ENCODE measurements at regions not wholly inside any gene's neighbourhood (a gene's known extent, or its start where the extent isn't known, plus 50 kb on each side); places are given as distances from the start of the nearest gene placed in this dataset.
"Not testable (repeated sequence)": the region's sequence is repeated elsewhere in the genome, so short reads cannot be mapped to it uniquely, and the experiment has no call there.

- DNase-seq (ENCODE audit: low read depth) = not testable (repeated sequence)
Observed at GRCh38 chr2:242049492-242049891, 180.0 kb downstream of the RTP5 start.

DNA sequence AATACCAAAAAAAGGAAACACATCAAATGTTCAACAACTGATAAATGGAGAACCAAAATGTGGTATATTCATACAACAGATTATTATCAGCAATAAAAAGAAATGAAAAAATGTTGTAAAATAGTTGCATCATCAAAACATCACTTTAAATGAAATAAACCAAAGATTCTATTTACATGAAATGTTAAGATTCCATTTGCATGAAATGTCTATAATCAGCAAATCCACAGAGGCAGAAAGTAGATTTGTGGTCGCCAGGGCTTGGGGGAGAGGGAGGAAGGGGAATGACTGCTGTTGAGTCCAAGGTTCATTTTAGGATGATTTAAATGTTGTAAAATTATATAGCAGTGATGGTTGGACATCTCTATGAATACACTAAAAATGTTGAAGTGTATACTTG, 181.9 kb downstream of the RTP5 start:
- DNase-seq (ENCODE audit: low read depth) = no peak

GRCh38 chr2:242052421-242052820, 182.9 kb downstream of the RTP5 start:
- no peak for DNase-seq (ENCODE audit: low read depth)

GRCh38 chr2:242053921-242054320, 184.4 kb downstream of the RTP5 start:
- no peak for DNase-seq (ENCODE audit: low read depth)

- no peak for DNase-seq (ENCODE audit: low read depth)
Observed at GRCh38 chr2:242054406-242054805, 184.9 kb downstream of the RTP5 start.

DNA sequence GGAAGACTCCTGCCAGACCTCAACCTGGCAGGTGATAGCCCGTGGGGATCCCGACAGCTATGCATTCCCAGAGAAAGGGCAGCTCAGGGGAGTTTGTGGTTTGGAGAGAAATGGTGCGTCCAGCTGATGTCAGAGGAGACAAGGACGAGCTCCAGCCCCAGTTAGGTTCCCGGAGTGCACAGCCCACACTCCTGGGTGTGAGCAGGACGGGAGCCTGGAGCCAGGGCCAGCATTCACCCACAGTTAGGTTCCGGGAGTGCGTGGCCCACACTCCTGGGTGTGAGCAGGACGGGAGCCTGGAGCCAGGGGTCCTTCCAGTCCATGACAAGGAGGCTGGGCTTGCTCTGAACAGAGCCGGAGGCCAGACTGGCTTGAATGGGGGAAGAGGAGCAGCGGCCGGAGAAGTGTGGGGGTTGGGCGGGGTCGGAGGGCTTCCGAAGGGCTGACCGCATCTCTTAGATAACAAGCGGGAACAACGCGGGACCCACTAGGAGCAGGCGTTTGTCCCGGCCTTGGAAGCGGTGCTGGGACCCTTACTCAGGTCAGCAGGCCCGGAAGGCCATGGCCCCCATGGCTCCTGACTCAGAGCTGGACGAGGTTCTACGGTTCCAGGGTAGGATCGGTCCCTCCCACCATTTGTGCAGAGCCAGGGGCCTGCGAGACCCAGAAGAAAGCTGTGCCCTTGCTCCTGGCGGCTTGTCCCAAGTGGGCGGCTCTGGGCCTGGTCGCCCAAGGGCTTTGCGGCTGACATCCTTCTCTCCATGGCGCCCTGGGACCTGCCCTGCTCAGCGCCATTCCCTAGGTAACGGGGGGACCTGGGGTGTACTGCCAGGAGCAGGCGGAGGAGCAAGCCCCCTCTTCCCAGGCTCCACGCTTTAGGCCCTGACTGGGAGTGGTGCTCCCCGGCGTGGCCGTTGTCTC, 185.6 kb downstream of the RTP5 start:
- DNase-seq (ENCODE audit: low read depth) = no peak

- no peak for DNase-seq (ENCODE audit: low read depth)
Observed at GRCh38 chr2:242056026-242056425, 186.5 kb downstream of the RTP5 start.

DNA sequence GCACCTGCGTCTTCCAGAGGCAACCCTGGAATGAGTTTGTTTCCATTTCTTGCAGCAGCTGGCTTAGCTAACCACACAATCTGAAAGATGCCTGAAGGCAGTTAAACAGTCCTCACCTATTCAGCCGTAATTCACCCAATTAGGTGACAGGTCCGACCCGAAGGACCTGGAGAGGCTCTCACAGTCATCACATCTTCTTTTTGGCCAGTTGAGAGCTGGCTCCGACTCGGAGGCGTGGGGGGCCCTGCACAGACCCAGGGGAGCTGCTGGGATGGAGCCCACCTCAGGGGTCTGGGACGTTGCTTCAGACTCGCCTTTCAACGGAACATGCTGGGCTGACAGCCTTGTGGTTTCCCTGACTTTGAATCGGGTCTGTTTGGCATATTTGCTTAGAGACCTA, 187.3 kb downstream of the RTP5 start:
- no peak for DNase-seq (ENCODE audit: low read depth)

- DNase-seq (ENCODE audit: low read depth) = no peak
Observed at GRCh38 chr2:242057379-242058040, 188.0 kb downstream of the RTP5 start.

GRCh38 chr2:242058116-242058680, 188.7 kb downstream of the RTP5 start:
- no peak for DNase-seq (ENCODE audit: low read depth)

- DNase-seq (ENCODE audit: low read depth) = no peak
Observed at GRCh38 chr2:242059566-242059965, 190.0 kb downstream of the RTP5 start.

DNA sequence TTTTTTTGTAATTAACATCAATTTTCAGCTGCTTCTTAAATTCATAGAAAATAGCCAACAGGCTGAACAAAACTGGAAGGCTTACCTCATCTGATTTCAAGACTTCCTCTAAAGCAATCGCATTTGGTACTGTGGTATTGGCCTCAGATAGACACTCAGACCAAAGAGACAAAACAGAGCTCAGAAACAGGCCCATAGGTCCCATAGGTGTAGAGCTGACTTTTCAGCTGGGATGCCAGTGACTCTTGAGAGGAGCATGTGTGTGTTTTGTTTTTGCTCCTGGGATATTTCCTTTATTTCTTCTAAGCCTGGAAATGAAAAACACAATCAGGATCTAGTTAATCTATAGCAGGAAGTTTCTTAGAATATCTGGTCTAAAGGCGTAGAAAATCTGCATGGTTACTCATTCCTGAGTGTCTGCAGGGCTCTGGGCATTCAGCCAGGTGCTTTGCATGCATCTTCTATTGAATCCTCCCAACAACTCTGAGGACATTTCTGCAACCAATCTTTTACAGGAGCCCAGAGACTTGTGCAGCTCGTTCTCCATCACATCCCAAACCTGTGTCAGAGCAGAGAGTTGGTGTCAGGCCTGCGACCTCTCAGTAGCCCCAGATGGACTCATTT, 190.8 kb downstream of the RTP5 start:
- DNase-seq (ENCODE audit: low read depth) = no peak

DNA sequence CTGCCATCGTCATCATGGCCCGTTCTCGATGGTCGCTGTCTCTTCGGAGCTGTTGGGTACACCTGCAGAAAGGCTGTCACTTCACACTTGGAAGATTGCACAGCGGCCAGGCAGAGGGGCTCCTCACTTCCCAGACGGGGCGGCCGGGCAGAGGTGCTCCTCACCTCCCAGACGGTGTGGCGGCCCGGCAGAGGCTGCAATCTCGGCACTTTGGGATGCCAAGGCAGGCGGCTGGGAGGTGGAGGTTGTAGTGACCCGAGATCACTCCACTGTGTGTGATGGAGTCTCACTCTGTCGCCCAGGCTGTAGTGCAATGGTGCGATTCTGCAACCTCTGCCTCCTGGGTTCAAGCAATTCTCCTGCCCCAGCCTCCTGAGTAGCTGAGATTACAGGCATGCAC, 192.4 kb downstream of the RTP5 start:
- not testable (repeated sequence) for DNase-seq (ENCODE audit: low read depth)

DNA sequence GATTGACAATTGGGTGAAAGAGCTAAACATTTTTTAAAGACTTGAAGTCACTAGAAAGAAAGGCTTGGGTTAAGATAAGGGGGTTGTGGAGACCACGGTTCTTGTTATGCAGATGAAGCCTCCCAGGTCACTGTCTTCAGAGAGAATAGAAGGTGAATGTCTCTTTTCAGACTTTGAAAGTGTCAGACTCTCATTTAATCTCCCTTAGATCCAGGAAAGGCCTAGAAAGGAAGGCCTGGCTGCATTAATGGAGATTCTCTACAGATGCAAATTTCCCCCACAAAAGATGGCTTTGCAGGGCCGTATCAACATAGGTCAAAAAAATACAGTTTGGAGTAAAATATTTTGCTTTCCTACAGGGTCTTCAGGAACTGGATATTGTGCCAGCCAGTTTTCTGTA, 193.9 kb downstream of the RTP5 start:
- DNase-seq (ENCODE audit: low read depth) = no peak

DNA sequence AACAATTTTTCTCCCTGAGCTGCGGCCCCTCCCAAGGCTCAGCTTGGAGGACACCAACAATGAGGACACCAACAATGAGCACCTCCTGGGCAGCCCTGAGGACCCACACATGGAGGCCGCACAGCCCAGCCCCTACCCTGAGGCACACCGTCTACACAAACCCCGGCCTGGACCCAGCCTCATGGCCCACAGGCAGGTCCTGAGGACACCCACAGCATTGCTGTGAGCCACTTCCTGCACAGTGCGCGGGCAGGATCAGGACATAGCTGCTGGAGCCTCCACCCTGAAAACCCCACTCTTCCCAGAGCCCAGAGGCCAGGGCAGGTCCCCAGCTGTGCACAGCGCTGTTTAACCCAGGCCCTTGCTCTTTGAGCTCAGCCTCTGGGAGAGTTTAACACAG, 194.3 kb downstream of the RTP5 start:
- DNase-seq (ENCODE audit: low read depth) = no peak

- DNase-seq (ENCODE audit: low read depth) = no peak
Observed at GRCh38 chr2:242064364-242065250, 195.1 kb downstream of the RTP5 start.

- no peak for DNase-seq (ENCODE audit: low read depth)
Observed at GRCh38 chr2:242065426-242065825, 195.9 kb downstream of the RTP5 start.

DNA sequence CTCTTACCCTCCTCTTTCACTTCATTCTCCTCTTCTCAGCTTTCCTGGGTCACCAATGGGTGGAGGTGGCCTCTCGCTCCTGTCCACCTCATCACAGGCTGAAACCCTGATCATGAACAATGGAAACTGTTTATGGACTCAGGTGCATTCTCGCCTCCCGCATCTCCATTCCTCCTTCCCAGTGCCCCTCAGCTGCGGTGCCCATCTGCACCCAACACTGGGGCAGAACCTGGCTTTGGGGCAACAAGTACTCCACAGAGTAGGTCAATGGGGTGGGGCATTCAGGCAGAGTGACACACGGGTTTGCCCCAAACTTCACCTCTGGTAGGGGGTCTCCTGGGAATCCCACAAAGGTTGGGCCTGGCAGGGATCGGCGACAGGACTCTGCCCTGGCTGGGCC, 199.5 kb downstream of the RTP5 start:
- DNase-seq (ENCODE audit: low read depth) = no peak

DNA sequence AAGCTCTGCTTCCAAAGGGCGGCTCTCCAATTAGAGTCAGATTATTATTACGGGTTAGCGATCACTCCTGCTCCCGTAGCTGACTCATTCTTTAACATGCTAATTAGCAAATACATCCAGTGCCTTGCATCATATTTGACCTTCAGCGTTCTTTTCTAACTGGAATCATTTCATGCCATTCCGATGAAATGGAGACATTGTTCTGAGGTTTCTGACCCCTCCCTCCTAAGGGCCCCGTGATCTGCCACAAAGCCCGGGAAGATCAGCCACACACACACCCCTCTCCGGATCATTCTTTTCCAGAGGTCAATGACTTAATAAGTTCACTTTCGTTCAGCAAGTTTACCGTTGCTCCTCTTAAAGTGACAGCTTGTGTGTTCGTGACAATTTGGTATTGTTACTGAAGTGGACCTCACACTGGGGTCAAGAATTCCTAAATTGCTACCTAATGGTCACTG, 200.4 kb downstream of the RTP5 start:
- DNase-seq (ENCODE audit: low read depth) = not testable (repeated sequence)

GRCh38 chr2:242070726-242071125, 201.2 kb downstream of the RTP5 start:
- DNase-seq (ENCODE audit: low read depth) = not testable (repeated sequence)

DNA sequence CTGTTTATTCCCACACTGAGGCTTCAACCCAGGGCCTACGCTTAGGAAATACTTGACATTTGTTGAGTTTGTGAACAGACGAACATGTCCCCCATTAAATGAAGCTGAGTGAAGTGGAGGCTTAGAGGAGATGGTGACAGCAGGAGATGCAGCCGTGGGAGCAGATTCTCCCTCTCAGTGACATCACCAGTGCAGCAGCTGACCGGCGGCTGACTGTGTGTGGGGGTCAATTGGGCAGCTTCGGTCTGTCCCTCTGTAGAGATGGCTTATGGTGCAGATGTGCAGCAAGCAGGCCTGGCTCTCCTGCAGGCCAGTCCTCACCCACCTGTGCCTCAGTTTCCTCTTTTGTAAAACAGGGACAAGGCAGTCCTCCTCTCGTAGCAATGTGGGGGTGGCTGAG, 201.8 kb downstream of the RTP5 start:
- DNase-seq (ENCODE audit: low read depth) = not testable (repeated sequence)

All from activated gamma-delta T cell treated with anti-CD3 and anti-CD28 coated beads, Interleukin-2, amount 50 U/mL, for 16 hours (primary cell).